ENCODE measurements at regions not wholly inside any gene's neighbourhood (a gene's known extent, or its start where the extent isn't known, plus 50 kb on each side); places are given as distances from the start of the nearest gene placed in this dataset.

- CTCF ChIA-PET, result interaction anchor here (1.2 kb wide), 1 partner anchor 13 kb away, joined by 3 read pairs; no protein-coding TSS in a partner anchor
- DNase-seq, result no peak
- Mint-ChIP-seq H3K27me3 (ENCODE audit: low read depth) (no peaks in the 10 kb centered on the region), H3K9me3 (peaks cover 2% of the 10 kb centered on the region), H3K4me3 (no peak overlapping the region), H3K27ac (no peak overlapping the region), H3K4me1 (ENCODE audit: low read depth) (no peaks in the 10 kb centered on the region), H3K36me3 (ENCODE audit: low read depth) (peaks cover 1% of the 10 kb centered on the region)
- intact Hi-C loops (cut with micrococcal nuclease), result no loop called here
These were observed 587.7 kb downstream of the CPS1 start for GRCh38 chr2:211144078-211144477.

- H3K9me3 Mint-ChIP-seq, result peaks cover 2% of the 10 kb centered on the region
These were observed 588.7 kb downstream of the CPS1 start for GRCh38 chr2:211144974-211145665.

GRCh38 chr2:211149731-211150130 is 593.3 kb downstream of the CPS1 start:
- DNase-seq, result no peak
- CTCF ChIA-PET, result interaction anchor here (1.1 kb wide), 1 partner anchor 9 kb away, joined by 4 read pairs; no protein-coding TSS in a partner anchor
- Mint-ChIP-seq H3K4me1 (ENCODE audit: low read depth) (no peaks in the 10 kb centered on the region), H3K36me3 (ENCODE audit: low read depth) (no peaks in the 10 kb centered on the region), H3K9me3 (no peaks in the 10 kb centered on the region), H3K27ac (no peak overlapping the region), H3K27me3 (ENCODE audit: low read depth) (no peaks in the 10 kb centered on the region), H3K4me3 (no peak overlapping the region)
- intact Hi-C loops (cut with micrococcal nuclease), result no loop called here

More at GRCh38 chr2:211144974-211145665, 588.7 kb downstream of the CPS1 start:
- intact Hi-C loops (cut with micrococcal nuclease), result no loop called here
- Mint-ChIP-seq H3K4me3 (no peak overlapping the region), H3K27ac (no peak overlapping the region), H3K36me3 (ENCODE audit: low read depth) (peaks cover 1% of the 10 kb centered on the region), H3K4me1 (ENCODE audit: low read depth) (no peaks in the 10 kb centered on the region), H3K27me3 (ENCODE audit: low read depth) (no peaks in the 10 kb centered on the region)
- no peak for DNase-seq
- CTCF ChIA-PET, result interaction anchor here (0.6 kb wide), 1 partner anchor 95 kb away, joined by 3 read pairs; no protein-coding TSS in a partner anchor

- intact Hi-C loops (cut with micrococcal nuclease), result loop anchor here (2.0 kb wide), 1 partner anchor 908 kb away; no protein-coding TSS in a partner anchor
- CTCF ChIA-PET, result interaction anchor here (0.6 to 0.9 kb wide), 4 partner anchors 14 to 116 kb away, joined by 3 to 5 read pairs (median 4); no protein-coding TSS in a partner anchor
- no peak for DNase-seq
- H3K36me3 Mint-ChIP-seq (ENCODE audit: low read depth), result no peaks in the 10 kb centered on the region
- H3K4me1 Mint-ChIP-seq (ENCODE audit: low read depth), result no peaks in the 10 kb centered on the region
- no peak overlapping the region for H3K4me3 Mint-ChIP-seq
- H3K27ac Mint-ChIP-seq, result no peak overlapping the region
- no peaks in the 10 kb centered on the region for H3K9me3 Mint-ChIP-seq
- no peaks in the 10 kb centered on the region for H3K27me3 Mint-ChIP-seq (ENCODE audit: low read depth)
These were observed 600.8 kb downstream of the CPS1 start for GRCh38 chr2:211157211-211157610.

GRCh38 chr2:211157856-211158463 is 601.6 kb downstream of the CPS1 start:
- DNase-seq, result peak; percentile 86
- no peaks in the 10 kb centered on the region for H3K36me3 Mint-ChIP-seq (ENCODE audit: low read depth)
- CTCF ChIA-PET, result interaction anchor here (0.6 to 1.6 kb wide), 6 partner anchors 8 to 117 kb away, joined by 3 to 5 read pairs (median 4); no protein-coding TSS in a partner anchor
- no peaks in the 10 kb centered on the region for H3K9me3 Mint-ChIP-seq
- no peak overlapping the region for H3K27ac Mint-ChIP-seq
- H3K4me1 Mint-ChIP-seq (ENCODE audit: low read depth), result no peaks in the 10 kb centered on the region
- intact Hi-C loops (cut with micrococcal nuclease), result loop anchor here (1.0 to 2.0 kb wide), 6 partner anchors 73 to 909 kb away; no protein-coding TSS in a partner anchor
- no peaks in the 10 kb centered on the region for H3K27me3 Mint-ChIP-seq (ENCODE audit: low read depth)
- no peak overlapping the region for H3K4me3 Mint-ChIP-seq

GRCh38 chr2:211159972-211160371 is 603.6 kb downstream of the CPS1 start:
- Mint-ChIP-seq H3K36me3 (ENCODE audit: low read depth) (no peaks in the 10 kb centered on the region), H3K4me3 (no peak overlapping the region), H3K4me1 (ENCODE audit: low read depth) (no peaks in the 10 kb centered on the region), H3K27ac (no peak overlapping the region), H3K9me3 (no peaks in the 10 kb centered on the region), H3K27me3 (ENCODE audit: low read depth) (no peaks in the 10 kb centered on the region)
- no peak for DNase-seq
- intact Hi-C loops (cut with micrococcal nuclease), result loop anchor here (2.0 kb wide), 1 partner anchor 715 kb away; no protein-coding TSS in a partner anchor
- CTCF ChIA-PET, result no interaction called here

- Mint-ChIP-seq H3K4me3 (no peak overlapping the region), H3K27ac (no peak overlapping the region), H3K36me3 (ENCODE audit: low read depth) (no peaks in the 10 kb centered on the region), H3K9me3 (no peaks in the 10 kb centered on the region), H3K27me3 (ENCODE audit: low read depth) (no peaks in the 10 kb centered on the region), H3K4me1 (ENCODE audit: low read depth) (no peaks in the 10 kb centered on the region)
- no peak for DNase-seq
- intact Hi-C loops (cut with micrococcal nuclease), result no loop called here
- CTCF ChIA-PET, result no interaction called here
These were observed 604.8 kb downstream of the CPS1 start for GRCh38 chr2:211161236-211161635.

GRCh38 chr2:211162911-211163310 is 606.5 kb downstream of the CPS1 start:
- Mint-ChIP-seq H3K27ac (no peak overlapping the region), H3K4me3 (no peak overlapping the region), H3K9me3 (no peaks in the 10 kb centered on the region), H3K27me3 (ENCODE audit: low read depth) (no peaks in the 10 kb centered on the region), H3K4me1 (ENCODE audit: low read depth) (no peaks in the 10 kb centered on the region), H3K36me3 (ENCODE audit: low read depth) (no peaks in the 10 kb centered on the region)
- intact Hi-C loops (cut with micrococcal nuclease), result no loop called here
- DNase-seq, result no peak
- CTCF ChIA-PET, result no interaction called here

- H3K27me3 Mint-ChIP-seq (ENCODE audit: low read depth), result no peaks in the 10 kb centered on the region
- CTCF ChIA-PET, result no interaction called here
- no peak overlapping the region for H3K27ac Mint-ChIP-seq
- no peak overlapping the region for H3K4me3 Mint-ChIP-seq
- no peaks in the 10 kb centered on the region for H3K9me3 Mint-ChIP-seq
- no peaks in the 10 kb centered on the region for H3K36me3 Mint-ChIP-seq (ENCODE audit: low read depth)
- H3K4me1 Mint-ChIP-seq (ENCODE audit: low read depth), result no peaks in the 10 kb centered on the region
- intact Hi-C loops (cut with micrococcal nuclease), result no loop called here
- no peak for DNase-seq
These were observed 614.4 kb downstream of the CPS1 start for GRCh38 chr2:211170843-211171242.

GRCh38 chr2:211174021-211174420 is 617.6 kb downstream of the CPS1 start:
- H3K9me3 Mint-ChIP-seq, result no peaks in the 10 kb centered on the region
- H3K27ac Mint-ChIP-seq, result no peak overlapping the region
- intact Hi-C loops (cut with micrococcal nuclease), result no loop called here
- no peak for DNase-seq
- H3K36me3 Mint-ChIP-seq (ENCODE audit: low read depth), result no peaks in the 10 kb centered on the region
- no peaks in the 10 kb centered on the region for H3K4me1 Mint-ChIP-seq (ENCODE audit: low read depth)
- no peak overlapping the region for H3K4me3 Mint-ChIP-seq
- CTCF ChIA-PET, result no interaction called here
- H3K27me3 Mint-ChIP-seq (ENCODE audit: low read depth), result no peaks in the 10 kb centered on the region

- H3K4me1 Mint-ChIP-seq (ENCODE audit: low read depth), result no peaks in the 10 kb centered on the region
- no peaks in the 10 kb centered on the region for H3K9me3 Mint-ChIP-seq
- H3K27me3 Mint-ChIP-seq (ENCODE audit: low read depth), result no peaks in the 10 kb centered on the region
- intact Hi-C loops (cut with micrococcal nuclease), result no loop called here
- H3K27ac Mint-ChIP-seq, result no peak overlapping the region
- H3K4me3 Mint-ChIP-seq, result no peak overlapping the region
- DNase-seq, result no peak
- no peaks in the 10 kb centered on the region for H3K36me3 Mint-ChIP-seq (ENCODE audit: low read depth)
- CTCF ChIA-PET, result no interaction called here
These were observed 618.2 kb downstream of the CPS1 start for GRCh38 chr2:211174631-211175030.

GRCh38 chr2:211175956-211176355 is 619.6 kb downstream of the CPS1 start:
- Mint-ChIP-seq H3K4me3 (no peak overlapping the region), H3K27ac (no peak overlapping the region), H3K27me3 (ENCODE audit: low read depth) (no peaks in the 10 kb centered on the region), H3K4me1 (ENCODE audit: low read depth) (no peaks in the 10 kb centered on the region), H3K36me3 (ENCODE audit: low read depth) (no peaks in the 10 kb centered on the region), H3K9me3 (no peaks in the 10 kb centered on the region)
- intact Hi-C loops (cut with micrococcal nuclease), result no loop called here
- DNase-seq, result no peak
- CTCF ChIA-PET, result no interaction called here

All from activated naive CD4-positive, alpha-beta T cell treated with anti-CD3 and anti-CD28 coated beads for 36 hours (primary cell).